ENCODE measurements at regions not wholly inside any gene's neighbourhood (a gene's known extent, or its start where the extent isn't known, plus 50 kb on each side); places are given as distances from the start of the nearest gene placed in this dataset.

DNA sequence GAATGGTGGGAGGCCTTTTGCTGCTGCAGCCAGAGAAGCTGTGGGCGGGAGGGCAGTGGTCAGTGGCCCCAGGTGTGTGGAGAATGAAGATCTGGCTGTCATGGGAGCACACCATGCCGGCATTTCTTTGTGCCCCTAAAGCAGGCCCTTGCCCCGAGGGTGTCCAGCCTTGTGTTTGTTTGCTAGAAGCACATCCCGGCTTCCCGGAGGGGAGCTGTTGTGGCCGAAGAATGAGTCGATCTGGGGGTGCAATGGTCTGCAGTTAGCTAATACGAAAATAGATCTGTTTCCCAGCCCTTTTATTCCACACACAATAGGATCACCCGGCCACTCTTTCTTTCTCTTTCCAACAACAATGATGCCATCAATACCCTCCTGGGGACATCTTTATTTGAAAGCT is 228.8 kb downstream of the CBLN1 start (continued):
- TF ChIP-seq FOXJ3 (CRISPR knock-in tag; IDR thresholded peaks at IDR 0.05), result no peak

DNA sequence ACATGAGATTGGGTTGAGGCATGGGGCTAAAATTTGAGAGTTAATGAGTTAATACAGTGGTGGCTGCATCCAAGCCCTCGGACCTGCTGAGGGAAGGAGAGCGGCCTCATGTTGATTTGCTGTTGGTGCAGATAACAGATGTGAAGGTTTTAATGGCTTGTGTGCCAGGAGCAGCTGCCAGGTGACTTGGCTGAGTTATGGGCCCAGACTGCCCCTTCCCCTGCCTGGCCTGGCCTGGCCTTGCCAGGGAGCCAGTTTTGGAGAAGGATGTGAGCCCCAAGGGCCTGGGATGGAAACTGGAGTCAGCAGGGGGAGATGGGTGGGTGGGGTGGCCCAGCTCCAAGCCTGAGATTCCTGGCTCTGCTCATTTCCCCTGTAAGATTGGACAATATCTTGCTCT is 230.1 kb downstream of the CBLN1 start:
- Histone ChIP-seq H3K36me3 (replicated peaks in 1 of 2; ENCODE audit: control insufficient read depth in 1 of 2, insufficient read depth in 2 of 2, low read length in 1 of 2) (no peaks in the 10 kb centered on the region), H3K9me2 (no peaks in the 10 kb centered on the region), H2AFZ (ENCODE audit: low read depth) (no peak overlapping the region), H3K27ac (ENCODE audit: low read depth in 2 of 2, low read length in 1 of 2) (no peak overlapping the region; a peak in 1 of 4 replicates), H3K27me3 (ENCODE audit: insufficient read depth) (no peaks in the 10 kb centered on the region; the same call in 1 of the 2 replicates), H3F3A (replicated peaks; ENCODE audit: insufficient read depth) (no peaks in the 10 kb centered on the region), H3K4me2 (no peak overlapping the region), H3K4me3 (ENCODE audit: low read depth in 2 of 2, low read length in 1 of 2) (no peak overlapping the region), H3K9me3 (no peaks in the 10 kb centered on the region), H4K20me1 (ENCODE audit: insufficient read depth) (no peaks in the 10 kb centered on the region), H3K79me2 (ENCODE audit: insufficient read depth) (no peaks in the 10 kb centered on the region), H3K9ac (no peak overlapping the region), H3K4me1 (ENCODE audit: control insufficient read depth in 1 of 2, insufficient read depth in 2 of 2, low read depth in 1 of 2, low read length in 1 of 2) (peaks cover 0 to 14% of the 10 kb centered on the region in 2 experiments; a peak in 1 of 4 replicates)
- ChIA-PET CTCF (no interaction called here), POLR2A (no interaction called here)
- no peak for DNase-seq
- TF ChIP-seq GATA2 (CRISPR knock-in tag; IDR thresholded peaks at IDR 0.05) (no peak), NFIC (IDR thresholded peaks at IDR 0.05; ENCODE audit: borderline replicate concordance) (no peak), RFX5 (IDR thresholded peaks at IDR 0.05; ENCODE audit: low read length) (no peak), ELF1 (IDR thresholded peaks at IDR 0.05) (no peak), YY1 (IDR thresholded peaks at IDR 0.05; ENCODE audit: low read depth) (no peak)
- WGBS (ENCODE audit: low lambda C conversion rate), result 57% methylated on average over 2 of the region's 2 CpGs

DNA sequence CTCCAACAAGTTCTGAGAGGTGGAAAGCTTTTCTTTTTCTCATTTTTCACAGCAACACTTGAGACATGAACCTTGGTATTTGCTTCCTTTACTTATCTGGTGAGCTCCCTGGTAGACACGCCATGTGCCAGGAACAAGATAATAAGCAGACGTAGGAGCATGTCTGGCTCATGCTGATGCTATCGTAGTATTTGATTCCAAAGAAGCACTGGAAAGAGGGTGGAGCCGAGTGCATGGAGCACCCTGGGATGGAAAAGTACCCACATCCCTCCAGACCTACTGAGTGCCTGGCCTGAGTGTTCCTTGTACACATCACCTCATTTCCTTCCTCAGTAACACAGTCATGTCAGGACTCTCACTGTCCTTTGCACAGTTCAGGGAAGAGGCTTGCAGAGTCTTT is 231.0 kb downstream of the CBLN1 start:
- Histone ChIP-seq H3K4me1 (ENCODE audit: control insufficient read depth in 1 of 2, insufficient read depth in 2 of 2, low read depth in 1 of 2, low read length in 1 of 2) (peaks cover 0 to 14% of the 10 kb centered on the region in 2 experiments; a peak in 1 of 4 replicates), H3K27ac (ENCODE audit: low read depth in 2 of 2, low read length in 1 of 2) (peak overlapping the region in 1 of 2 experiments; percentile 55; a peak in 2 of 4 replicates), H3K9ac (no peak overlapping the region), H3K79me2 (ENCODE audit: insufficient read depth) (no peaks in the 10 kb centered on the region), H4K20me1 (ENCODE audit: insufficient read depth) (no peaks in the 10 kb centered on the region), H3K4me3 (ENCODE audit: low read depth in 2 of 2, low read length in 1 of 2) (no peak overlapping the region), H3K9me2 (no peaks in the 10 kb centered on the region), H3K9me3 (no peaks in the 10 kb centered on the region), H2AFZ (ENCODE audit: low read depth) (no peak overlapping the region), H3K4me2 (no peak overlapping the region), H3K27me3 (ENCODE audit: insufficient read depth) (no peaks in the 10 kb centered on the region; the same call in 1 of the 2 replicates), H3F3A (replicated peaks; ENCODE audit: insufficient read depth) (no peaks in the 10 kb centered on the region), H3K36me3 (replicated peaks in 1 of 2; ENCODE audit: control insufficient read depth in 1 of 2, insufficient read depth in 2 of 2, low read length in 1 of 2) (no peaks in the 10 kb centered on the region)
- POLR2A ChIA-PET, result no interaction called here
- CTCF ChIA-PET, result interaction anchor here (1.1 kb wide), 1 partner anchor 9 kb away, joined by 3 read pairs; no protein-coding TSS in a partner anchor
- no peak for TF ChIP-seq RFX5 (IDR thresholded peaks at IDR 0.05; ENCODE audit: low read length)
- TF ChIP-seq TCF12 (IDR thresholded peaks at IDR 0.05), result peak; percentile 55; the same call in 1 of the 2 replicates
- TF ChIP-seq GATA2 (CRISPR knock-in tag; IDR thresholded peaks at IDR 0.05), result peak; percentile 75
- peak; percentile 39; the same call in 1 of the 2 replicates for TF ChIP-seq RCOR1 (IDR thresholded peaks at IDR 0.05; ENCODE audit: low read length)
- 24% methylated on average over 4 of the region's 4 CpGs for WGBS (ENCODE audit: low lambda C conversion rate)
- DNase-seq, result peak; percentile 46

DNA sequence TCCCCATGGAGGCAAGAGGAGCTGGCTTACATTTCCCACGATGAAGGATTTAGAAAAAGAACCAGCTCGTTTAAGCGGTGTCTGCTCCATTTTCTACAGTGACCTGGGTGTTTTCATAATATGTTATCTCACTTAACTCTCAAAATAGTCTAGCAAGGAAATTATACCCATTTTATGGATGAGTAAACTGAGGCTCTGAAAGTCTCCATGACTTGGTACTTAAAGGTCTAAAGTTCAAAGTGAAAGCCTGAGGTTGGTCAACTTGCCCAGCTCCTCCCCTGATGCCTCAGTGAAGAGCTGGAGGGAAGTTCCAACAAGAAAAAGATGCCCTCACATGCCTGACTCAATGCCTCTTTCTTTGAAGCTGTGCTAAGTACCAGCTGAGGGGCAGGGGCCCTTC is 232.0 kb downstream of the CBLN1 start:
- WGBS (ENCODE audit: low lambda C conversion rate), result 50% methylated on average over 3 of the region's 3 CpGs
- Histone ChIP-seq H4K20me1 (ENCODE audit: insufficient read depth) (no peaks in the 10 kb centered on the region), H3K9me2 (no peaks in the 10 kb centered on the region), H3K9ac (no peak overlapping the region), H3K27ac (ENCODE audit: low read depth in 2 of 2, low read length in 1 of 2) (no peak overlapping the region), H3K9me3 (no peaks in the 10 kb centered on the region), H3K36me3 (replicated peaks in 1 of 2; ENCODE audit: control insufficient read depth in 1 of 2, insufficient read depth in 2 of 2, low read length in 1 of 2) (no peaks in the 10 kb centered on the region), H3K79me2 (ENCODE audit: insufficient read depth) (no peaks in the 10 kb centered on the region), H2AFZ (ENCODE audit: low read depth) (no peak overlapping the region), H3K27me3 (ENCODE audit: insufficient read depth) (no peaks in the 10 kb centered on the region), H3F3A (replicated peaks; ENCODE audit: insufficient read depth) (no peaks in the 10 kb centered on the region), H3K4me3 (ENCODE audit: low read depth in 2 of 2, low read length in 1 of 2) (no peak overlapping the region), H3K4me1 (ENCODE audit: control insufficient read depth in 1 of 2, insufficient read depth in 2 of 2, low read depth in 1 of 2, low read length in 1 of 2) (peaks cover 0 to 14% of the 10 kb centered on the region in 2 experiments; a peak in 1 of 4 replicates), H3K4me2 (no peak overlapping the region)
- TF ChIP-seq RFX5 (IDR thresholded peaks at IDR 0.05; ENCODE audit: low read length), result no peak
- no peak for TF ChIP-seq RAD21 (IDR thresholded peaks at IDR 0.05; ENCODE audit: low read length)
- no peak for TF ChIP-seq MXI1 (IDR thresholded peaks at IDR 0.05; ENCODE audit: low read depth, low read length)
- TF ChIP-seq SMC3 (IDR thresholded peaks at IDR 0.05; ENCODE audit: low read depth, low read length), result no peak
- TF ChIP-seq, protein P1, sequence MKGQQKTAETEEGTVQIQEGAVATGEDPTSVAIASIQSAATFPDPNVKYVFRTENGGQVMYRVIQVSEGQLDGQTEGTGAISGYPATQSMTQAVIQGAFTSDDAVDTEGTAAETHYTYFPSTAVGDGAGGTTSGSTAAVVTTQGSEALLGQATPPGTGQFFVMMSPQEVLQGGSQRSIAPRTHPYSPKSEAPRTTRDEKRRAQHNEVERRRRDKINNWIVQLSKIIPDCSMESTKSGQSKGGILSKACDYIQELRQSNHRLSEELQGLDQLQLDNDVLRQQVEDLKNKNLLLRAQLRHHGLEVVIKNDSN (IDR thresholded peaks at IDR 0.05; ENCODE audit: borderline replicate concordance, low read depth), result no peak
- no peak for TF ChIP-seq EP300 (IDR thresholded peaks at IDR 0.05; ENCODE audit: borderline replicate concordance in 1 of 2, low read depth in 1 of 2, low read length in 1 of 2)
- TF ChIP-seq, protein P2, sequence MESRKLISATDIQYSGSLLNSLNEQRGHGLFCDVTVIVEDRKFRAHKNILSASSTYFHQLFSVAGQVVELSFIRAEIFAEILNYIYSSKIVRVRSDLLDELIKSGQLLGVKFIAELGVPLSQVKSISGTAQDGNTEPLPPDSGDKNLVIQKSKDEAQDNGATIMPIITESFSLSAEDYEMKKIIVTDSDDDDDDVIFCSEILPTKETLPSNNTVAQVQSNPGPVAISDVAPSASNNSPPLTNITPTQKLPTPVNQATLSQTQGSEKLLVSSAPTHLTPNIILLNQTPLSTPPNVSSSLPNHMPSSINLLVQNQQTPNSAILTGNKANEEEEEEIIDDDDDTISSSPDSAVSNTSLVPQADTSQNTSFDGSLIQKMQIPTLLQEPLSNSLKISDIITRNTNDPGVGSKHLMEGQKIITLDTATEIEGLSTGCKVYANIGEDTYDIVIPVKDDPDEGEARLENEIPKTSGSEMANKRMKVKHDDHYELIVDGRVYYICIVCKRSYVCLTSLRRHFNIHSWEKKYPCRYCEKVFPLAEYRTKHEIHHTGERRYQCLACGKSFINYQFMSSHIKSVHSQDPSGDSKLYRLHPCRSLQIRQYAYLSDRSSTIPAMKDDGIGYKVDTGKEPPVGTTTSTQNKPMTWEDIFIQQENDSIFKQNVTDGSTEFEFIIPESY (IDR thresholded peaks at IDR 0.05; ENCODE audit: borderline replicate concordance, low read depth), result no peak
- TF ChIP-seq CHD2 (IDR thresholded peaks at IDR 0.05; ENCODE audit: low read length, partially characterized antibody), result no peak
- TF ChIP-seq RCOR1 (IDR thresholded peaks at IDR 0.05; ENCODE audit: low read length), result no peak
- no peak for TF ChIP-seq MEF2A (IDR thresholded peaks at IDR 0.05; ENCODE audit: borderline replicate concordance, low read depth)
- no peak for TF ChIP-seq POLR2AphosphoS5 (IDR thresholded peaks at IDR 0.05; ENCODE audit: low read depth, low read length)
- no peak for TF ChIP-seq TCF12 (IDR thresholded peaks at IDR 0.05)
- TF ChIP-seq FOXJ3 (CRISPR knock-in tag; IDR thresholded peaks at IDR 0.05), result no peak
- DNase-seq, result no peak
- ChIA-PET POLR2A (no interaction called here), CTCF (no interaction called here)
